ENCODE measurements at regions not wholly inside any gene's neighbourhood (a gene's known extent, or its start where the extent isn't known, plus 50 kb on each side); places are given as distances from the start of the nearest gene placed in this dataset.
"Not testable (repeated sequence)": the region's sequence is repeated elsewhere in the genome, so short reads cannot be mapped to it uniquely, and the experiment has no call there.

DNA sequence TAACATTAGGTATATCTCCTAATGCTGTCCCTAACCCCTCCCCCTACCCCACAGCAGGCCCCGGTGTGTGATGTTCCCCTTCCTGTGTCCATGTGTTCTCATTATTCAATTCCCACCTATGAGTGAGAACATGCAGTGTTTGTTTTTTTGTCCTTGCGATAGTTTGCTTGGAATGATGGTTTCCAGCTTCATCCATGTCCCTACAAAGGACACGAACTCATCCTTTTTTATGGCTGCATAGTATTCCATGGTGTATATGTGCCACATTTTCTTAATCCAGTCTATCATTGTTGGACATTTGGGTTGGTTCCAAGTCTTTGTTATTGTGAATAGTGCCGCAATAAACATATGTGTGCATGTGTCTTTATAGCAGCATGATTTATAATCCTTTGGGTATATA, 164.5 kb downstream of the RPLP1 start:
- not testable (repeated sequence) for H3K27ac ChIP-seq (ENCODE audit: low read depth in 1 of 3, low read length in 2 of 3); H3K4me3 ChIP-seq (ENCODE audit: low read depth in 1 of 3, low read length in 3 of 3); H3K4me1 ChIP-seq (ENCODE audit: control insufficient read depth in 3 of 3, insufficient read depth in 2 of 3, low read depth in 1 of 3, low read length in 2 of 3); DNase-seq; H3K27me3 ChIP-seq (ENCODE audit: control insufficient read depth in 3 of 3, insufficient read depth in 3 of 3, low read length in 3 of 3); H3K9me3 ChIP-seq (ENCODE audit: control insufficient read depth in 2 of 2, insufficient read depth in 1 of 2, low read depth in 1 of 2, low read length in 1 of 2); FAIRE-seq; H3K36me3 ChIP-seq (ENCODE audit: control insufficient read depth in 3 of 3, insufficient read depth in 2 of 3, low read depth in 1 of 3, low read length in 3 of 3)
- 89 to 92% (median 91%) methylated on average over 3 of the region's 4 CpGs for WGBS, 3 donors

- Histone ChIP-seq H3K4me3 (ENCODE audit: low read depth in 1 of 3, low read length in 3 of 3) (no peak overlapping the region), H3K27ac (ENCODE audit: low read depth in 1 of 3, low read length in 2 of 3) (no peak overlapping the region), H3K36me3 (ENCODE audit: control insufficient read depth in 3 of 3, insufficient read depth in 2 of 3, low read depth in 1 of 3, low read length in 3 of 3) (no peaks in the 10 kb centered on the region), H3K27me3 (ENCODE audit: control insufficient read depth in 3 of 3, insufficient read depth in 3 of 3, low read length in 3 of 3) (peaks cover 0 to 4% (median 0%) of the 10 kb centered on the region in 3 donors), H3K4me1 (ENCODE audit: control insufficient read depth in 3 of 3, insufficient read depth in 2 of 3, low read depth in 1 of 3, low read length in 2 of 3) (peaks cover 0 to 5% (median 0%) of the 10 kb centered on the region in 3 donors), H3K9me3 (ENCODE audit: control insufficient read depth in 2 of 2, insufficient read depth in 1 of 2, low read depth in 1 of 2, low read length in 1 of 2) (no peaks in the 10 kb centered on the region)
- no peak for FAIRE-seq
- WGBS, 3 donors, result 46 to 67% (median 53%) methylated on average over 3 of the region's 3 CpGs
- DNase-seq, result peak in 1 of 2 donors; percentile 19
These were observed 171.0 kb downstream of the RPLP1 start for GRCh38 chr15:69623392-69624154.

DNA sequence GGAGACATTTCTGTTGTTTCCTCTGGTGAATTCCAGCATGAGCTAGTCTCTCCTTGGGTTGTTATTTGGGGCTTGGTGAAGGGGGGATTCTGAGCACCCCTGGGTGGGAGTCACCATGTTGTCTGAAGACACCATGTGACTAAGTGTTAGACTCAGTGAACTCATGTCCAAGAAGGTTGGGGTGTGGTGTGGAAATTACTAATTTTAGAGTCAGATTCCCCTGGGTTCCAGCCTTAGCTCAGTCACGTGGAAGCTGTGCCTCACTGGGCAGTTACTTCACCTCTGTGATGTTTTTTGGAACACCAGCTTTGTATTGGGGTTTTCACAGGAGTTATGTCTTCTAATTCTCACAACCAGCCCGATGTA, 171.5 kb downstream of the RPLP1 start:
- no peak for FAIRE-seq

DNA sequence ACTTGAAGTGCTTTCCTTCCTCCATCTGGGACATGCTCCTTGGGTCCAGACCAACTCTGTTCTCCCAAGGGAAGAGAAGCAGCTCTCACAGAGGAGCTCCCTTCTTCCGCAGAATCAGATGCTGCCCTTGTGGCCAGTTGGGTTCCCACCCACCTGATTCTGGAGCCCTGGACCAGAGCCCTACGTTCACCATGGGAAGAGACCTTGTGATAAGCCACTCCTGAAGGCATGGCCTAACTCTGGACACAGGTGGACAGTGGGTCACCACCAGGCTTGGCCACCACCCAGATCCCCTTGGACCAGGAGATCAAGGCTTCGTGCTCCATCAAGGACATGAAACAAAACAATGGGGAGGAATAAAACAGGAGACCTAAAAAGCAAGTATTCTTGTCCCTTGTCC, 172.2 kb downstream of the RPLP1 start:
- peaks cover 0 to 5% (median 0%) of the 10 kb centered on the region in 3 donors for H3K4me1 ChIP-seq (ENCODE audit: control insufficient read depth in 3 of 3, insufficient read depth in 2 of 3, low read depth in 1 of 3, low read length in 2 of 3)
- no peaks in the 10 kb centered on the region for H3K9me3 ChIP-seq (ENCODE audit: control insufficient read depth in 2 of 2, insufficient read depth in 1 of 2, low read depth in 1 of 2, low read length in 1 of 2)
- DNase-seq (no peak), FAIRE-seq (no peak)
- no peak overlapping the region for H3K4me3 ChIP-seq (ENCODE audit: low read depth in 1 of 3, low read length in 3 of 3)
- H3K27me3 ChIP-seq (ENCODE audit: control insufficient read depth in 3 of 3, insufficient read depth in 3 of 3, low read length in 3 of 3), result peaks cover 0 to 4% (median 0%) of the 10 kb centered on the region in 3 donors
- no peaks in the 10 kb centered on the region for H3K36me3 ChIP-seq (ENCODE audit: control insufficient read depth in 3 of 3, insufficient read depth in 2 of 3, low read depth in 1 of 3, low read length in 3 of 3)
- WGBS, 3 donors, result 87 to 95% (median 88%) methylated on average over 3 of the region's 3 CpGs
- H3K27ac ChIP-seq (ENCODE audit: low read depth in 1 of 3, low read length in 2 of 3), result no peak overlapping the region

More for the DNA sequence above, 171.5 kb downstream of the RPLP1 start:
- H3K4me3 ChIP-seq (ENCODE audit: low read depth in 1 of 3, low read length in 3 of 3), result no peak overlapping the region
- H3K9me3 ChIP-seq (ENCODE audit: control insufficient read depth in 2 of 2, insufficient read depth in 1 of 2, low read depth in 1 of 2, low read length in 1 of 2), result no peaks in the 10 kb centered on the region
- H3K27ac ChIP-seq (ENCODE audit: low read depth in 1 of 3, low read length in 2 of 3), result no peak overlapping the region
- no peak for DNase-seq
- WGBS, 3 donors, result 38 to 83% (median 82%) methylated on average over 2 of the region's 2 CpGs
- peaks cover 0 to 5% (median 0%) of the 10 kb centered on the region in 3 donors for H3K4me1 ChIP-seq (ENCODE audit: control insufficient read depth in 3 of 3, insufficient read depth in 2 of 3, low read depth in 1 of 3, low read length in 2 of 3)
- peaks cover 0 to 4% (median 0%) of the 10 kb centered on the region in 3 donors for H3K27me3 ChIP-seq (ENCODE audit: control insufficient read depth in 3 of 3, insufficient read depth in 3 of 3, low read length in 3 of 3)
- H3K36me3 ChIP-seq (ENCODE audit: control insufficient read depth in 3 of 3, insufficient read depth in 2 of 3, low read depth in 1 of 3, low read length in 3 of 3), result no peaks in the 10 kb centered on the region

- peaks cover 0 to 4% (median 0%) of the 10 kb centered on the region in 3 donors for H3K27me3 ChIP-seq (ENCODE audit: control insufficient read depth in 3 of 3, insufficient read depth in 3 of 3, low read length in 3 of 3)
- FAIRE-seq (no peak), DNase-seq (no peak)
- no peaks in the 10 kb centered on the region for H3K9me3 ChIP-seq (ENCODE audit: control insufficient read depth in 2 of 2, insufficient read depth in 1 of 2, low read depth in 1 of 2, low read length in 1 of 2)
- no peak overlapping the region for H3K27ac ChIP-seq (ENCODE audit: low read depth in 1 of 3, low read length in 2 of 3)
- no peaks in the 10 kb centered on the region for H3K36me3 ChIP-seq (ENCODE audit: control insufficient read depth in 3 of 3, insufficient read depth in 2 of 3, low read depth in 1 of 3, low read length in 3 of 3)
- 39 to 95% (median 66%) methylated on average over 1 to 2 of the region's 2 CpGs for WGBS, 3 donors
- no peak overlapping the region for H3K4me3 ChIP-seq (ENCODE audit: low read depth in 1 of 3, low read length in 3 of 3)
- peaks cover 0 to 5% (median 0%) of the 10 kb centered on the region in 3 donors for H3K4me1 ChIP-seq (ENCODE audit: control insufficient read depth in 3 of 3, insufficient read depth in 2 of 3, low read depth in 1 of 3, low read length in 2 of 3)
These were observed 172.7 kb downstream of the RPLP1 start for GRCh38 chr15:69625328-69625727.

DNA sequence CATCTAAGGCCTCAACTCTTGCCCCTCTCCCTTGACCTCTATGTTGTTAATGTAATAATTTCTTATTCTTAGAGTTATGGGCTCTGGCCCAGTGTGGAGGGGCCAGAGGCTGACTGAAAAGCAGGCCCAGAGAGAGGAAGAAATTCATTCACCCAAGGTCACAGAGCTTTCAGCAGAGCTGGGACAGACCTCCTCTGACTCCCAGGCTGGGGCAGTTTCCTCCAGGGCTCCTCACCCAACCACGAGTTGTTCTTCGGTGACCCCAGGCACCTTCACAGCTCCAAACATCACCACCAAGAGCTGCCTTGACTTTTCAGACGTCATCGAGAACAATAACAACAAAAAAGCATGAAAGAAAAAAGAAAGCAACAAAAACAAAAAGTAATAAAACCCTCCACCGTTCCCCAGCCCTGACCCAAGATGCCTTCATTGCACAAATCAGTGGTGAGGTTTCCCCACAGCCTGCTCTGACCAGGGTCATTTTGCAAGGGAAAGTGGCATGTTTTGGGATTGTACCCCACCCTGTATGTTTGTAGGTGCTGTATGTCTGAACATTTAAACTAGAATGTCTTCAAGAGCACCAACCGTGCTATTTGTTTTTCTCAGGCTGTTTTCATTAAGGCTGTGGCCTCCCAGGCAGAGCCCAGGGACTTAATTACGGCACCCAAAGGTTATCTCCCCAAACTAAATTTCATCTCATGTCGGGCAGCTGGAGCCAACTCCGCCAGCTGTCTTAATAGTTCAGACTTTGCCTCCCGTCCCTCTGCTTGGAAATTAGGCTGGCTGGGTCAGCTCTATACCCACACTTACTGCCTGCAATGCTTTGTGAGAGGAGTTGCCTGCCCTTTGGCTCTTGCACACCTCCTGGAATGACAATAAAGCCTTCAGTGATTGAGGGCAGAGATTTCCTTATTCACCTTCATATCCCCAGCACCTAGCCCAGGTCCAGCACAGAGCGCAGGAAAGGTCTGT, 173.8 kb downstream of the RPLP1 start:
- FAIRE-seq (no peak), DNase-seq (peak; percentile 41 to 80)
- Histone ChIP-seq H3K27me3 (ENCODE audit: control insufficient read depth in 3 of 3, insufficient read depth in 3 of 3, low read length in 3 of 3) (peaks cover 0 to 4% (median 0%) of the 10 kb centered on the region in 3 donors), H3K27ac (ENCODE audit: low read depth in 1 of 3, low read length in 2 of 3) (no peak overlapping the region), H3K36me3 (ENCODE audit: control insufficient read depth in 3 of 3, insufficient read depth in 2 of 3, low read depth in 1 of 3, low read length in 3 of 3) (no peaks in the 10 kb centered on the region), H3K4me3 (ENCODE audit: low read depth in 1 of 3, low read length in 3 of 3) (no peak overlapping the region), H3K9me3 (ENCODE audit: control insufficient read depth in 2 of 2, insufficient read depth in 1 of 2, low read depth in 1 of 2, low read length in 1 of 2) (no peaks in the 10 kb centered on the region), H3K4me1 (ENCODE audit: control insufficient read depth in 3 of 3, insufficient read depth in 2 of 3, low read depth in 1 of 3, low read length in 2 of 3) (peaks cover 0 to 5% (median 0%) of the 10 kb centered on the region in 3 donors)
- WGBS, 3 donors, result 31 to 64% (median 49%) methylated on average over 11 of the region's 11 CpGs

GRCh38 chr15:69627548-69628158, 175.0 kb downstream of the RPLP1 start:
- H3K9me3 ChIP-seq (ENCODE audit: control insufficient read depth in 2 of 2, insufficient read depth in 1 of 2, low read depth in 1 of 2, low read length in 1 of 2), result no peaks in the 10 kb centered on the region
- H3K4me1 ChIP-seq (ENCODE audit: control insufficient read depth in 3 of 3, insufficient read depth in 2 of 3, low read depth in 1 of 3, low read length in 2 of 3), result peaks cover 0 to 5% (median 0%) of the 10 kb centered on the region in 3 donors
- 89 to 92% (median 91%) methylated on average over 5 of the region's 5 CpGs for WGBS, 3 donors
- DNase-seq (no peak), FAIRE-seq (no peak)
- H3K27ac ChIP-seq (ENCODE audit: low read depth in 1 of 3, low read length in 2 of 3), result no peak overlapping the region
- H3K36me3 ChIP-seq (ENCODE audit: control insufficient read depth in 3 of 3, insufficient read depth in 2 of 3, low read depth in 1 of 3, low read length in 3 of 3), result no peaks in the 10 kb centered on the region
- peaks cover 0 to 4% (median 0%) of the 10 kb centered on the region in 3 donors for H3K27me3 ChIP-seq (ENCODE audit: control insufficient read depth in 3 of 3, insufficient read depth in 3 of 3, low read length in 3 of 3)
- no peak overlapping the region for H3K4me3 ChIP-seq (ENCODE audit: low read depth in 1 of 3, low read length in 3 of 3)

Data from small intestine (tissue), 7 donors.